Heart right ventricle (tissue), 16 donors: ENCODE measurements at regions not wholly inside any gene's neighbourhood (a gene's known extent, or its start where the extent isn't known, plus 50 kb on each side); places are given as distances from the start of the nearest gene placed in this dataset.

Experiments
- ATAC-seq, 8 donors: fragments of 200-7000 bp; cut with Tn5 transposase; one replicate each; pipeline ENCODE4 v1.9.1; 2020; ENCODE audit warnings: mild to moderate bottlenecking in 8 of 8, moderate library complexity in 8 of 8, moderate number of reproducible peaks in 1 of 8
- DNase-seq, 2 donors: peaks; one replicate each; pipeline ENCODE4 v3.0.0-alpha.2; 2020
- H3K27ac ChIP-seq, 10 donors: fragments of 200-600 bp; sonication (generic) in 2 of 10; one replicate each; pipeline versions ENCODE4 v1.5.0 to v1.8.0; 2020 to 2022; ENCODE audit warnings: mild to moderate bottlenecking in 3 of 10
- H3K27me3 ChIP-seq, 7 donors: fragments of 200-600 bp; one replicate each; pipeline ENCODE4 v1.8.0; 2021 to 2022; ENCODE audit warnings: mild to moderate bottlenecking in 2 of 7
- H3K36me3 ChIP-seq, 9 donors: fragments of 200-600 bp; sonication (generic) in 1 of 9; one replicate each; pipeline versions ENCODE4 v1.5.0 to v1.8.0; 2020 to 2022; ENCODE audit warnings: mild to moderate bottlenecking in 2 of 9
- H3K4me1 ChIP-seq, 9 donors: fragments of 200-600 bp; sonication (generic) in 1 of 9; one replicate each; pipeline versions ENCODE4 v1.5.0 to v1.8.0; 2020 to 2022; ENCODE audit warnings: mild to moderate bottlenecking in 4 of 9
- H3K4me3 ChIP-seq, 10 donors: fragments of 200-600 bp; sonication (generic) in 2 of 10; one replicate each; pipeline versions ENCODE4 v1.5.0 to v1.8.0; 2020 to 2022; ENCODE audit warnings: mild to moderate bottlenecking in 7 of 10, moderate library complexity in 2 of 10
- H3K9me3 ChIP-seq, 11 donors: fragments of 200-600 bp in 10 of 11; sonication (generic) in 2 of 11; one replicate each; pipeline versions ENCODE4 v1.5.0 to v1.8.0; 2013 to 2022; ENCODE audit warnings: mild to moderate bottlenecking in 2 of 11, control low read depth in 1 of 11, moderate library complexity in 1 of 11
- WGBS, 2 donors: extraction: QIAGEN DNeasy Blood & Tissue Kit; methylation state at CpG; one replicate each; pipeline ENCODE4 v1.1.7; 2013; ENCODE audit warnings: inconsistent platforms in 1 of 2; 5-methylcytosine and 5-hydroxymethylcytosine counted together
- intact Hi-C, 10 donors: fragments of 100-400 bp; cut with DNase I; formaldehyde crosslinking; loops; one replicate each; pipeline versions ENCODE4 v1.11.1 to v1.14.2; 2022
- TF ChIP-seq, protein P1 (sequence below), 9 donors: fragments of 200-600 bp; sonication (generic) in 2 of 9; IDR thresholded peaks; one replicate each; pipeline versions ENCODE4 v1.5.0 to v1.8.0; 2021 to 2022; ENCODE audit warnings: antibody characterized with exemption in 9 of 9, mild to moderate bottlenecking in 5 of 9, moderate library complexity in 1 of 9
- donor health status: Arrhythmogenic right ventricular cardiomyopathy.
- donor health status: ischemic (EF 13 %, LVEDD 7.1; RV severe dilation, severe dysfunction).
- donor health status: healthy with polysubstance abuse.
- donor health status: DM: no; HTN: yes; CAD: no.
- donor health status: DM: no; HTN: no; CAD: no.
- donor health status: ischemic (EF 25% LVEDD 6.9; RV normal size, moderate dysfunction).
- donor health status: ischemic (EF 25% LVEDD 5.7; RV mildly dilated, moderate dysfunction).
- donor health status: healthy.
- donor health status: DM: yes; HTN: yes; CAD: no.
- donor health status: Ischemic cardiomyopathy.
- donor health status: ischemic (EF 35%, LVEDD 5.7; RV mildly dilated, moderate dysfunction).
- donor health status: nonischemic (EF 11% LVEDD 7.7; RV severe dilation, severe dysfunction).
- donor health status: DM: yes; HTN: yes; CAD: no.
- donor health status: PGD.
- donor health status: ischemic (EF 29% LVEDD 5.4; RV normal size, mild dysfunction).
- donor health status: nonischemic (EF 23%, LVEDD 6.1; RV moderate dilation, normal function).

DNA sequence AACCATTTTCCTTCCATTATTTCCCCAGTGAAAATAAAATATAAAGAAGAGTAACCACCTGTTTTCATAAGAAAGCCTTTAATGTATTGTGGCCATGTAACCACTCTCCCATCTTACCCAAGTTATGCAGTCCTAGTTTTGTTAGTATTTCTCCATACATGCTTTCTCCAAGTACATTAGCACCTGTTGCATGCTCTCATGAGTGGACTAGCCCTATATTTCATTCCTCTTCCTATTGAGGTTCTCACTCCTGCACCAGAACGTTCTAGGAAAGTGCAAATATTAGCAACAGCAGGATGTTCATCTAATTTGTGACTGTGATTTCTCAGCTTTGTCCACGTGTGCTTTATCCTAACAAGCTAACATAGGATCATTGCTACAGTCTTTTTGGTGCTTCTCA, 155.1 kb upstream of the NPVF start:
- Histone ChIP-seq H3K4me3 (no peak overlapping the region), H3K27me3 (peaks cover 0 to 14% (median 0%) of the 10 kb centered on the region in 7 donors), H3K4me1 (peaks cover 0 to 15% (median 3%) of the 10 kb centered on the region in 9 donors), H3K36me3 (no peaks in the 10 kb centered on the region), H3K9me3 (no peaks in the 10 kb centered on the region), H3K27ac (no peak overlapping the region)
- DNase-seq: no peak
- TF ChIP-seq, protein P1, sequence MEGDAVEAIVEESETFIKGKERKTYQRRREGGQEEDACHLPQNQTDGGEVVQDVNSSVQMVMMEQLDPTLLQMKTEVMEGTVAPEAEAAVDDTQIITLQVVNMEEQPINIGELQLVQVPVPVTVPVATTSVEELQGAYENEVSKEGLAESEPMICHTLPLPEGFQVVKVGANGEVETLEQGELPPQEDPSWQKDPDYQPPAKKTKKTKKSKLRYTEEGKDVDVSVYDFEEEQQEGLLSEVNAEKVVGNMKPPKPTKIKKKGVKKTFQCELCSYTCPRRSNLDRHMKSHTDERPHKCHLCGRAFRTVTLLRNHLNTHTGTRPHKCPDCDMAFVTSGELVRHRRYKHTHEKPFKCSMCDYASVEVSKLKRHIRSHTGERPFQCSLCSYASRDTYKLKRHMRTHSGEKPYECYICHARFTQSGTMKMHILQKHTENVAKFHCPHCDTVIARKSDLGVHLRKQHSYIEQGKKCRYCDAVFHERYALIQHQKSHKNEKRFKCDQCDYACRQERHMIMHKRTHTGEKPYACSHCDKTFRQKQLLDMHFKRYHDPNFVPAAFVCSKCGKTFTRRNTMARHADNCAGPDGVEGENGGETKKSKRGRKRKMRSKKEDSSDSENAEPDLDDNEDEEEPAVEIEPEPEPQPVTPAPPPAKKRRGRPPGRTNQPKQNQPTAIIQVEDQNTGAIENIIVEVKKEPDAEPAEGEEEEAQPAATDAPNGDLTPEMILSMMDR (IDR thresholded peaks at IDR 0.05): no peak
- ATAC-seq: no peak
- intact Hi-C loops: no loop called here
- WGBS, 2 donors: 76 to 86% methylated on average over 2 of the region's 2 CpGs

GRCh38 chr7:25384788-25385505, 156.7 kb upstream of the NPVF start:
- TF ChIP-seq, protein P1 (IDR thresholded peaks at IDR 0.05): no peak
- DNase-seq (no peak), ATAC-seq (peak in 2 of 8 donors; percentile 11 to 14)
- peak overlapping the region in 1 of 10 donors; percentile 30 for H3K27ac ChIP-seq
- 57 to 71% methylated on average over 7 of the region's 7 CpGs for WGBS, 2 donors
- intact Hi-C loops: loop anchor here in 1 of 10 donors (5.0 kb wide), 2 partner anchors 128 to 177 kb away; no protein-coding TSS in a partner anchor
- H3K27me3 ChIP-seq: peaks cover 0 to 14% (median 0%) of the 10 kb centered on the region in 7 donors
- no peak overlapping the region for H3K4me3 ChIP-seq
- peaks cover 0 to 15% (median 3%) of the 10 kb centered on the region in 9 donors for H3K4me1 ChIP-seq
- no peaks in the 10 kb centered on the region for H3K36me3 ChIP-seq
- no peaks in the 10 kb centered on the region for H3K9me3 ChIP-seq

GRCh38 chr7:25385506-25386136, 157.3 kb upstream of the NPVF start:
- no peak overlapping the region for H3K4me3 ChIP-seq
- peaks cover 0 to 14% (median 0%) of the 10 kb centered on the region in 7 donors for H3K27me3 ChIP-seq
- peaks cover 0 to 15% (median 3%) of the 10 kb centered on the region in 9 donors for H3K4me1 ChIP-seq
- DNase-seq (no peak), ATAC-seq (no peak)
- TF ChIP-seq, protein P1 (IDR thresholded peaks at IDR 0.05): no peak
- H3K36me3 ChIP-seq: no peaks in the 10 kb centered on the region
- intact Hi-C loops: loop anchor here in 1 of 10 donors (5.0 kb wide), 2 partner anchors 128 to 177 kb away; no protein-coding TSS in a partner anchor
- 82 to 89% methylated on average over 10 of the region's 10 CpGs for WGBS, 2 donors
- H3K27ac ChIP-seq: peak overlapping the region in 4 of 10 donors; percentile 2 to 47 (median 28)
- no peaks in the 10 kb centered on the region for H3K9me3 ChIP-seq

- intact Hi-C loops: loop anchor here in 1 of 10 donors (5.0 kb wide), 2 partner anchors 129 to 176 kb away; no protein-coding TSS in a partner anchor
- Histone ChIP-seq H3K36me3 (no peaks in the 10 kb centered on the region), H3K4me3 (no peak overlapping the region), H3K27me3 (peaks cover 0 to 14% (median 0%) of the 10 kb centered on the region in 7 donors), H3K4me1 (peaks cover 0 to 15% (median 3%) of the 10 kb centered on the region in 9 donors), H3K27ac (peak overlapping the region in 3 of 10 donors; percentile 2 to 47 (median 25)), H3K9me3 (no peaks in the 10 kb centered on the region)
- ATAC-seq (peak in 3 of 8 donors; percentile 16 to 74 (median 31)), DNase-seq (no peak)
- WGBS, 2 donors: 66 to 70% methylated on average over 6 of the region's 6 CpGs
- TF ChIP-seq, protein P1 (IDR thresholded peaks at IDR 0.05): no peak
Observed at GRCh38 chr7:25386311-25386744, 158.0 kb upstream of the NPVF start.
